NCI-H510A (cell line): ENCODE measurements at regions not wholly inside any gene's neighbourhood (a gene's known extent, or its start where the extent isn't known, plus 50 kb on each side); places are given as distances from the start of the nearest gene placed in this dataset.

Source experiments
- DNase-seq: peaks from one replicate; lab custom pipeline; 2025; lab: John Stamatoyannopoulos, UW

DNA sequence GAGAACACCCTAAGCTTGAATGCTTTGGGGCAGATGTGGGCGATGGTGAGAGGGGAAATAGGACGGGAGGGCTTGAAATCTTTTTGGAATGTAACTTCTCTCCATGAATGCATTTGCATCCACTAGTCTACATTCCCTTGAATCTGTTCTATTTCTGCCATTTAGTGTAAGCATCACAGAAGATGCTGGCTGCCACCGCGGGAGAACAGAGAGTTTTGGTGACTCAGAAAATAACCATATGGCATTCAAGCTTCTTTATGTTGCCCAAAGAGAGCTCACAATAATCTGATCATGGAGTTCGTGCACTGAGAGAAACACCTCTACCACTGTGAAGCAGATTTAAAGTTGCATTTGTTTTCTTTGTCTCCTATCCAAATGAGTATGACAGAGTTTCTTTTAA lies 52.6 kb upstream of the OTX2 start:
- DNase-seq, result no peak

DNA sequence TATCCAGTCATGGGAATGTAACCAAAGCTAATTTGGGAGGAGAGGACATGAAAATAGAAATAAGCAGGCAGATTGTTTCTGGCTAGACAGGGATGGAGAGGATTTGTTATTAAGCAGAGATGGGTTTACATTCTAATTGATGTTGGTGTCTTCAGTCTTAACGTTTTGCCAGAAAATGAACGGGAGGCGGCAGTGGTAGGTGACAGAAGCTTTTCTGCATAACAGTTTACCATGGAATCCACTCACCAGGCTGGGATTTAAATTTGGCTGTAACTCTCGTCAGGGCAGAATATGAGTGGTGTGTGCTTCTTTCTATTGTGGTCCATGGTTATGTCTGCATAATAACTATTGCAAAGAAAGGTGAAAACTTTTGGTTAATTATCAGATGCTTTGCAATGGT lies 50.2 kb upstream of the OTX2 start:
- DNase-seq, result no peak
